22Rv1 (cell line): ENCODE measurements at regions not wholly inside any gene's neighbourhood (a gene's known extent, or its start where the extent isn't known, plus 50 kb on each side); places are given as distances from the start of the nearest gene placed in this dataset.

ENCODE experiments used
- CTCF ChIP-seq: fragments of 450-650 bp; IDR thresholded peaks from 2 replicates; pipeline ENCODE4 v1.5.1; 2017; ENCODE audit warnings: mild to moderate bottlenecking
- ZFX ChIP-seq: fragments of 450-650 bp; IDR thresholded peaks from 2 replicates; pipeline ENCODE4 v1.6.1; 2017; ENCODE audit warnings: antibody characterized with exemption, borderline replicate concordance

- TF ChIP-seq CTCF (no peak), ZFX (no peak)
Measured at GRCh38 chr22:46074771-46075551, 75.4 kb upstream of the PPARA start.
